Stomach (tissue), 4 donors: ENCODE measurements at regions not wholly inside any gene's neighbourhood (a gene's known extent, or its start where the extent isn't known, plus 50 kb on each side); places are given as distances from the start of the nearest gene placed in this dataset.

ENCODE experiments used
- CTCF ChIP-seq, 7 experiments: fragments of 450-650 bp in 4 of 7; fragments of 200-600 bp in 3 of 7; sonication (generic) in 3 of 7; IDR thresholded peaks; one replicate each; pipeline ENCODE4 v1.5.1; 2016 to 2019; ENCODE audit warnings: antibody characterized with exemption in 7 of 7, control low read depth in 2 of 7, mild to moderate bottlenecking in 1 of 7
- EP300 ChIP-seq: sonication (generic); formaldehyde crosslinking; IDR thresholded peaks from one replicate; pipeline ENCODE4 v1.6.1; 2017; ENCODE audit warnings: antibody characterized with exemption
- POLR2A ChIP-seq, 4 donors: fragments of 450-650 bp; IDR thresholded peaks; one replicate each; pipeline ENCODE4 v1.6.1; 2016; ENCODE audit warnings: antibody characterized with exemption in 4 of 4, control low read depth in 2 of 4, mild to moderate bottlenecking in 1 of 4, moderate library complexity in 1 of 4
- POLR2AphosphoS5 ChIP-seq, 3 donors: sonication (generic); formaldehyde crosslinking; IDR thresholded peaks; one replicate each; pipeline ENCODE4 v1.6.1; 2016; ENCODE audit warnings: antibody characterized with exemption in 3 of 3

- TF ChIP-seq EP300 (no peak), CTCF (IDR thresholded peaks at IDR 0.05) (no peak), POLR2A (IDR thresholded peaks at IDR 0.05) (no peak), POLR2AphosphoS5 (IDR thresholded peaks at IDR 0.05) (no peak)
Measured at GRCh38 chr1:187408212-187409004, 579.7 kb downstream of the PLA2G4A start.
